Umbilical cord (tissue), 1 donor: ENCODE measurements at regions not wholly inside any gene's neighbourhood (a gene's known extent, or its start where the extent isn't known, plus 50 kb on each side); places are given as distances from the start of the nearest gene placed in this dataset.
A peak's percentile ranks its signal among the peaks of the same experiment; 100 is the strongest.
"Not testable (repeated sequence)": the region's sequence is repeated elsewhere in the genome, so short reads cannot be mapped to it uniquely, and the experiment has no call there.

Experiments used
- DNase-seq: peaks from one replicate; pipeline ENCODE4 v3.0.0-alpha.2; 2015; ENCODE audit warnings: low spot score

DNA sequence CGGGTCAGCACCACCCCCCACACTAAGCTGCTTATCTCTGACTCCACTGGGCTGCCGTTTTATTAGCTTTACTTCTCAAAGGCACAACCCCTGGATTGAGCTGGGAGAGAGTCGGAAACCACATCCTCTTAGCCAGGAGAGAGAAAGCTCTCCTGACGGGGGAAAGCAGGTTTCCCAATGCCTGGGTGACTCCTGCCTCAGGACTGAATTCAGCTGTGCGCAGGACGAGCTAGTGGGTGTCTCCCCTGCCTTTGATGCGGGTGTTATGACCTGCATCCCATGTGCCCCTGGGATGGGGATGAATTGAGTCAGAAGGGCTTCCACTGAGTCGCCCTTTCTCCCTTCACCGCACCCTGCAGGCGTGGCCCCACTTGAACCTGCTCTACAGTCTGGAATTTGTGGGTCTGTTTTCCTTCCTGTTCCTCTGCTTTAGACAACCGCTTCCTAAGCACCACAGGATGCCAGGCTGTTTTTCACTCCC lies 819.2 kb upstream of the EEF2KMT start:
- DNase-seq: no peak

DNA sequence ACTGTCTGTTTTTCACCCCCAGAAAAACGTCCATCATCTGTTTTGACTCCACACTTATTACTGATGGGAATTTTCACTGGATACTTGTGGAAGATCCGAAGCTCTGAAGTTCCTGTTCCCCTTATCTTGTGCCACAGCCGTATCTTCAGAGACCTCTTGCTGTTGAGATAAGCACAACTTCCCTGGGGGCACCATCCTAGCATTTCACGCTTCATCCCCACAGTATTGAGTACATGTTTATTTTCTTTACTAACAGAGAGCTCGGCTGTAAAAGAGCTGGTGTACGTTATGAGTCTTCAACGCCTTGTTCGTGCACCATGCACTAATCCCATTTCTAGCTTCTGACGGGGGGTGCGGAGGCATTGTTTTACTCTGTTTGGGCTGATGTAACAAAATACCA lies 813.6 kb upstream of the EEF2KMT start:
- no peak for DNase-seq

DNA sequence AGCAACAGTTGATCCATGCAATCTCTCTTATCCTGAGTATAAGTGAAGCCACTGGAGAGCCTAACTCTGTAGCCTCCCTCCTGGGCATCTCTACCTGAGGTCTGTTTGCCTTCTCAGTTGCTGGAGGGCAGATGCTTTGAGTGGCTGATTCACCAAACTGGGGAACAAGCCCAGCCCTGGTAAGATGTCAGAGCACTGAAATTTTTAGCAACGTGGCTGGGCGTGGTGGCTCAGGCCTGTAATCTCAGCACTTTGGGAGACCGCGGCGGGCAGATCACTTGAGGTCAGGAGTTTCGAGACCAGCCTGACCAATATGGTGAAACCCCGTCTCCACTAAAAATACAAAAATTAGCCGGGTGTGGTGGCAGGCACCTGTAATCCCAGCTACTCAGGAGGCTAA lies 812.0 kb upstream of the EEF2KMT start:
- DNase-seq: not testable (repeated sequence)

DNA sequence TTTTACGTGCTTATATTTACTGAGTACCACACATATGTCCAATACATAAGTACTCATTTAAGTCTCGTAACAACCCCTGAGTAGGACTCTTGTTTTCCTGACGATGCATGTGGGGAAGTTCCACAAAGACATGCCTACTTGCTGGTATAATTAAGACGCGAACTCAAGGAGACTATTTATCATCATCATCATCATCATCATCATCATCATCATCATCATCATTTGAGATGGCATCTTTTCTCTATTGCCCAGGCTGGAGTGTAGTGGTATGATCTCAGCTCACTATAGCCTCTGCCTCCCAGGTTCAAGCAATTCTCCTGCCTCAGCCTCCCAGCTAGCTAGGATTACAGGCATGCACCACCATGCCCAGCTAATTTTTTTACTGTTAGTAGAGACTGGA lies 809.9 kb upstream of the EEF2KMT start:
- no peak for DNase-seq

DNA sequence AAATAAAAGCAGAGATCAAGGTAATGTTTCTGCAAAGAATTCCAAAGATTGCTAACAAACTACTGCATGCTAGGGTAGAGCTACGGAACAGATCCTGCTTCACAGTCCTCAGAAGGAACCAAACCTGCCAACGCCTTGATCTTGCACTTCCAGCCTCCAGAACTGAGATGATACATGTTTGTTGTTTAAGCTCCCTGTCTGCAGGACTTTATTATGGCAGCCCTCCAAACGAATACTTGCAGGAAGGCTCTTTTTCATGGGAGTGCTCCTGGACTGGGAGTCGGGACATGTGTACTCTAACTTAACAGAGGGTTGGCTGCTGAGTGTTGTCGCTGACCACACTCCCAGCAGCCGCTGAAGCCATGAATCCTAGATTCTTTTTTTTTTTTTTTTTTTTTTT lies 808.8 kb upstream of the EEF2KMT start:
- no peak for DNase-seq

DNA sequence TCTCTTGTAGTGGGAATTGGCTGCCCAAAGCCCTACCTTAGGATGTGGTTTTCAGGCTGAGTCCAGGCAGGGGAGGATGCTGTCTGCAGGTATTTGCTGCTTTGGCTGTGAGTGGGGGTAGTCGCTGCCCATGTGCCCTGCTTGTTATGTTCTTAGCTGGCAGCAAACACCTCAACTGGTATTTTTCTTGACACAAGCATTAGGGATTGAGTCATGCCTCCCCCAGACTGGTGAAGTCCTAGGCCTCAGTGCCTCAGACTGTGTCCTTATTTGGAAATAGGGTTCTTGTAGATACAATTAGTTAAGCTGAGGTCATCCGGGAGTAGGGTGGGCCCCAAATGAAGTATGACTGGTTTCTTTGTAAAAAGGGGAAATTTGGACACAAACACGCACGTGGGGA lies 808.3 kb upstream of the EEF2KMT start:
- DNase-seq: no peak

DNA sequence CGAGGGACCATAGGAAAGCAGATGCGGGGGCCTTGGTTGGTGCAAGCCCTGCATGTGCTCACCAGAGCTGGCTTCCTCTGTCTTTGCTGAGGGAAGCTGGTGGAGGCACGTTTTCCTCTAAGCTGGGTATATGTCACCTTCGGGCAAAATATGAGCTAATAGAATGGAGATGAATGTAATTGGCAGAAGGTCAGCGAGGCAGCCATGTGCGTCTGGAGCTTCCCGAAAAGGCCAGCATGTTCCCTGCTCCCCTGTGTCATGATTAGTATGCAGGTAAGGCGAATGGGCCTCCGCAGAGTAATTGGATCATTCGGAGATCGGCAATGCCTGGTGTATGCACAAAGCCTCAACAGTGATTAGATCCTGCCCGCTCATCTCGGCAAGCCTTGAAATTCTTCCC lies 806.2 kb upstream of the EEF2KMT start:
- no peak for DNase-seq

DNA sequence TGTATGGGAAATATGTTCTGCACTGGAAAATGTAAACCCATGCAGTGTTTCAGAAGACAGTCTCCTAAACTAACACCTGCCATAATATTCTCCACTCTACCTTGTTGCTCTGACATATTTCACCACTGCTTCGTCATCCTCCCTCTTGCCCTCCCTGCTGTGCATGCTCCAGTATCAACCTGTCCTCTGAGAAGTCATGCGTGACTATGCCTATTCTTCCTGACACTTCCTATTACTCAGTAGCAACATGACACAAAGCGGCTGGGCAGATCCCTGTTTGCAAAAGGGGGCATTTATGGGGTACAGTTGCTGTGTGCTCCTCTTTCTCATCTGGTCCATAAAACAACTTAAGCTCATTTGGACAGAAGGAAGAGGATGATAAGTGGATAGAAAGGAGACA lies 805.6 kb upstream of the EEF2KMT start:
- DNase-seq: no peak

DNA sequence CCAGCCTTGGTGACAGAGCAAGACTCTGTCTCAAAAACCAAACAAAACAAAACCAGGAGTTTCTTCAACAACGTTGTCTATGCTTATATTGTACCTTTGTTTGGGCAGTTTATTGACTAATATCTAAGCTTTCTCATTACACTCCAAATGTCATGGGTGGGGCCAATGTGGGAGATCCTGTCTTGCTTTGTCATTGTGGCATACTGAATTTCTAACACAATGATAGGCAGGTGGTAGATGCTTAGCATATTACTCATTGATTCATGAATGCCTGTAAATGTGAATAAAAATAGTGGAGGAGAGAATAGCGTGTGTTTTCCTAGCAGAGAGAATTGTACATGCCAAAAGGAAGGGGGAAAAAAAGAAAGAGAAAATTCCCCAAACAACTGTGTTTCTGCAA lies 802.5 kb upstream of the EEF2KMT start:
- DNase-seq: no peak

DNA sequence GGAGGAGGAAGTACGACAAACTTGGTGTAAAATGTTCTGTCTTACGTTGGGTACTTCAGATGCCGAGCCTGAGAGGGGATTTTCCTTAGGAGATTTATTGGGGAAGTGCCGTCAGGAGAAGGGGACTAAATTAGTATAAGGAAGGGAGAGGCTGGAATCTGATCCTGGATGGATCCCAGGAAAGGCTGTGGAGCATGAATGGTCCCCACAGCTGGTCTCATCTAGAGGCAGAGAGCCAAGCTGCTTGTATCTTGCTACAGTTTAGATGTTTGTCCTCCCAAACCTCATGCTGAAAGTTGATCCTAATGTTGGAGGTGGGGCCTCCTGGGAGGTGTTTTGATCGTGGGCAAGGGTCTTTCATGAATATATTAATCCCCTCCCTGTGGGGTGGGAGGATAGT lies 798.4 kb upstream of the EEF2KMT start:
- peak; percentile 7 for DNase-seq

DNA sequence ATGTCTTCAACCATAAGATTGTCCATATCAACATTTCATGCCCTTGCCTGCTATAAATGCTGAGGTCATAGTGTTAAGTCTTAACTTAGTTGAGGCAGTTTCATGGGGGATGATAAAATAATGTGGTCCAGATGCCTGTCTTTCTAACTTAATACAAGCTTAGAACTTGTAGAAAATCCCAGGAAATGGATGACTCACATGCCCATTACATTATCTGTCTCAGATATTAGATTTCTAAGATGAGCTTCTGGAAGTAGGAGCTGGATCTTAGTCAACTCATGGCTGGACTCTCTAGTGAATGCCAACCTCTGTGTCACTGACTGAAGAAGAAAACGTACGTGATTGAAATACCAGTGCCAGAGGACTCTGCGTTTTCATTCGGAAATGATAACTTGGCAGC lies 797.5 kb upstream of the EEF2KMT start:
- DNase-seq: peak; percentile 86

DNA sequence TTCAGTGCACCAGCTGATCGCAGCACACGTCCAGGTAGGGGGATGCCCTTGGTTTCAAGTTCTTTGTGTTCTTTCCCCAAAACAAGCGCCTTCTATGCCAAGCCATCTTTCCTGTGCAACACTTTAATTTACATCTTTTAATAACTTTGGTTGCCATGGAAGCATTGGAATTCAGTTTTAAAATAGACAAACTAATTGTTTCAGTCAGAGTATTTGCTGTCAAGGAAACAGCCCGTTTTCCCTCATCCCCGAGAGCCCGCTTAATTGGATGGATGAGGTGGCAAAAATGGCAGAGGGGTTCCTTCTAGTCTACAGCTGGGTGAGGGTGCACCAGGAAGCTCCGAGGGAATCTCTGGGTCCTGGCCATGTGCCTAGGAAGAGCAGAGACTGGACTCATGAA lies 793.7 kb upstream of the EEF2KMT start:
- no peak for DNase-seq

DNA sequence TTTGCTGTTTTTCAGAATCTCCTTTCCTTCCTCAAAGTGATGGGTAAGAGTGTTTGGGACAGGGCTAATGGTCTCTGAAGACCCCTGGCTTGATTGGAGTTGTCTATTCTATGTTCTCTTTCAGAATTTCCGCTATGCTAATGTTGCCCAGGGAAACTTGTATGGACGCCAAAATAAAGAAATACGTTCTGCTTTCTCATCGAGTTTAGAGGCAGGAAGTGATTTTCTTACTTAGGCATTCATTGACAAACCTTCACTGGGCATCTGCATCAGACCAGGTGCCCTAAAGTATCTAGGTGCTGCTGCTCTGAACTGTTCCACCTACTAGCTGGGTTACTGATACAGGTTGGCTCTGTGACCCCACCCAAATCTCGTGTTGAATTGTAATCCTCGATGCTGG lies 787.9 kb upstream of the EEF2KMT start:
- DNase-seq: no peak

DNA sequence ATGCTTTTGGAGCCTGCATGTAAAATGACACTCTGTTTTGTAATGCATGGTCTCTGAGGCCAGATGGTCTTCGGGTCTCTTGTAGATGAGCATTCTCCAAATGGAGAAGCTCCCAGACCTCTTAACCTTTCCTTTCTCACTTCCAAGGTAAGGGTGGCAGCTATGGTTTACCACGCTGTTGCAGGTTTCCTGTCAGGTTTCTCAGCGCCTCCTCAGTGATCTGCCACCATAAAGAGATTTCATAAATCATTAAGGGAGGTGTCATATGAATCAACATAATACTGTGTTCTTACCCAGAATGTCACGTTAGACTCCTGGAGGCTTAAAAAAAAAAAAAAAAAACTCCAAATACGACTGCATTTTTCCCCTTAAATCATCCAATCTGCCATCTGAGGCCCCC lies 787.4 kb upstream of the EEF2KMT start:
- DNase-seq: no peak

DNA sequence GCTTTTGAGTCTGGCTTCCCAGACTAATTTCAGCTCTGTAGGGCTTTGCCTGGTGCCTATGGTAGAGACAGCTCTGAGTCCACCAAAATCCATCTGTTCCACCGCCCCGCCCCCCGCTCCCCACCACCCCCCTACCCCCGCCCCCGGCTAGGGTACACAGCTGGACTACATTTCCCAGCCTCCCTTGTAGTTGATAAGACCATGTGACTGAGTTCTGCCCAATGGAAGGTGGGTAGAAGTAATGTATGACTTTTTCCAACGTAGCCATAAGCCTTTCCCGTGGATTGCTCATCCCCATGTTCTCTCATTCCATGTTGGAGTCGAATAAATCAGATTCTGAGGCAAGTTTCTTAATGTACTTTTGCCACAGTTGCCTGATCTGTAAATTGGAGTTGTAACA lies 786.7 kb upstream of the EEF2KMT start:
- no peak for DNase-seq

DNA sequence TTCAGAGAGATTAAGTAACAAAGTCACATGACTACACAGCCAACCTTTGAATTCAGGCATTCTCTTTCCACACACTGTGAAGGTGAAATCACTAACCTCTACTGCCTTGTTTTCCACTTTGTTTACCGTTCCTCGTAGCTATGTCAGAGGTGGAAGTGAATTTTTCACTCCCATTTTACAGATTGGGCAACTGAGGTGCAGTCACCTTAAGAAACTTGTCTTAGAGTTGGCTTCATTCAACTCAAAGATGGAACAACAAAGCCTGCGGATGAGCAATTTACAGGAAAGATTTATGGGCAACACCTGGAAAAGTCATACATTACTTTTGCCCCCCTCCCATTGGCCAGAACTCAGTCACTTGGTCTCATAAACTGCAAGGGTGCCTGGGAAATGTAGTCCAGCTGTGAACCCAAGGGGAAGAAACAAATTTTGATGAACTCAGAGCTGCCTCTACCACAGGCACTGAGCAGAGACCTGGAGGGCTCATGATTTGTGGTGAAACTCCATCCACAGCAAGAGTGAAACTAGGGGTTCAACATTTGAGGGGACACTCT lies 784.6 kb upstream of the EEF2KMT start:
- no peak for DNase-seq

DNA sequence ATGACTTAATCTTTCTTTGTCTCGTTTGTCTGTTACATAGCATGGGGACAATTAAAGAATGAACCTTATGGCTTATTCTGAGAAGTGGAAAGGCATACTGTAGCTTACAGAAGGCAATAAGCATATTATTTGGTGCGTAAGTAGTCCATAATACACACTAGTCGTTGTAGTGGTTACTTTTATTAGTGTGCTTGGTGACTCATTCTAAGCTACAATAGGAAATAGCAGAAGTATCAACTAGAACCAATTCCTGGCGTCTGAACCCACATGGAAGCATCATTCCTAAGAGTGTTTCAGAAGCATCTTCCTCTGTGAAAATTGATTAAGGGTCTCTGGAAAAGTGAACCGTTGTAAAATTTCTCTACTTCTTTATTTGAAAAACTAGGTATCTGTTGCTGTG lies 777.8 kb upstream of the EEF2KMT start:
- DNase-seq: no peak

DNA sequence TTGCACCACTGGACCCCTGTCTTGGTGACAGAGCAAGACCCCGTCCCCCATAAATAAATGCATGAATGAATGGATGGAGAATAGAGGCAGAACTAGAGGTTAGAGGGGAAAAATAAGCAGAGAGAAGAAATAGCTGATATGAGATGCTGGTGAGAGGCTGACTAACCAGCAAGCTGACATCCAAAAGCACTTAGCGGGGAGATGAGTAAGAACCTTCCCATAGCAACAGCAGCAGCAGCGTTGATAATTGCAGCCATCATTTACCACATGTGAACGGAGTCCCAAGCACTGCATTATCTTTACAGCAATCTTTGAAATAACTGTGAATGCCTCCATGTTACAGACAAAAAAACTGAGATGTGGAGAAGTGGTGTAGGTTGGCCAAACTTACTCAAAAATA lies 777.3 kb upstream of the EEF2KMT start:
- DNase-seq: no peak

DNA sequence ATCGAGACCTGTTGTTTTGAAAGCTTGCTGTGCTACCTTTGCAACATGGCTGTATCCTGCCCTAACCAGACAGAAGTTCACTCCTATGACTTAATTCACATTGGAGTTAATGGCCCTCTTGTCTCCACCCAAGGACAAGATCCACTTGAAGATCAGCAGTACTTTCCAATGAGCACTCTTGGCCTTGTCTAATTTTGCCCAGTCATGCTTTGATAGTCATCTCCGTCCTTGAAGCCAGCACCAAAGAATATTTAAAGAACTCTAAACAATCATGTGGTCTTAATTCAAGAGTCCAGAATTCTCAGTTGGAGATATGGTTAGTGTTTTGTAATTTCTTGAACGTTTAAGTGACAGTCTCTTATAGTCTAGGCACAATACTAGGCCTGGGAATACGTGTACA lies 775.6 kb upstream of the EEF2KMT start:
- DNase-seq: no peak

DNA sequence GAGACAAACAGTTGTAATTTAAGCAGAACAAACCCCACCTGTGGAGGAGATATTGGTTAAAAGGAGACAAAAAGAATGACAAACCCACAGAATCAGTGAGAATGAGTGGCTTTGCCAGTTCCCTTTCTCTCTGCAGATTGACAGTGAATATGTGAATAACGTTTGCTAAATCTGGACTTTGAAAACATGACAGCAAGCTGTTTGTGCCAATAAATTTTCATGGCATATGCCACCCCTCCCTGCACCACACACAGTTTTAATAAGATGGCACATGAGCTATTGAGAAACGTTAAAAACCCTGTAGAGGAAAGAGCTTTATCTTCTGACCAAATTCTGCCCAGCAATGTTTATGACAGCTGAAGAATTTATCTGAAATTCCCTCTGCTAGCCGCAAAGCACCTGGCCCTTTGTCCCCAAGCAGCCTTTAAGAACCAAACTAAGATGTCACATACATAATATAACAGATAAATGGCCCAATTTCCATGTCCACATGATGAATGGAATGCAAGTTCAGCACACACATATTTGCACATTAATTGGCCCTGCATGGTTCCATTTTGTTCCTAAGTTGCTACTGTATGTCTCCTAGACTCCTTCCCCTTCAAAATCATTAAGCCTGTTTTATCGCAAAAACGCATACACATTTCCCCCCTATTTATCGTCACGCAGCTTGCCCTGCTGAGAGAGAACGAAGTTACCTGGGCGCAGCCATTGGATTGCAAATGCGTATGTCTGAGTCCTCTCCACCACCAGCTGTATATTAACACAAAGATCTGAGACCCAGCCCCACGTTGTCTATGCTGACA lies 773.5 kb upstream of the EEF2KMT start:
- no peak for DNase-seq

DNA sequence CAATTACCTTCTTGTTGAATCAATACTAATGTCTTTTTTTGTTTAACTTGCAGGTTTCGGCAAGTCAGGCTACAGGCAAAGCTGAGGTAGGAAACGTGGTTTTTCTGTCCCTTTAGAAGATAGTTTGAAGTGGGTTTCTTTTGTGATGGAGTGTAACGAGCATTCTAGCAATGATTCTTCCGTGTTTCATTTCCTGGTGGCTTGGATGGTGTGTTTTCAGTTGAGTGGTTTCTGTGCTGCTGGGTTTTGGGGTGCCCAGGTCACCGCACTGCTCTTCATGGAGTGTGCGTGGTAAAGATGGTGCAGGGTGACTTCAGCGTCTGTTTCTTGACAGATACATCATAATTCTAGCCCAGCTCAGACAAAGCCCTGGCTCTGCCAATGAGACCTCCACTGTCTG lies 769.7 kb upstream of the EEF2KMT start:
- DNase-seq: no peak

DNA sequence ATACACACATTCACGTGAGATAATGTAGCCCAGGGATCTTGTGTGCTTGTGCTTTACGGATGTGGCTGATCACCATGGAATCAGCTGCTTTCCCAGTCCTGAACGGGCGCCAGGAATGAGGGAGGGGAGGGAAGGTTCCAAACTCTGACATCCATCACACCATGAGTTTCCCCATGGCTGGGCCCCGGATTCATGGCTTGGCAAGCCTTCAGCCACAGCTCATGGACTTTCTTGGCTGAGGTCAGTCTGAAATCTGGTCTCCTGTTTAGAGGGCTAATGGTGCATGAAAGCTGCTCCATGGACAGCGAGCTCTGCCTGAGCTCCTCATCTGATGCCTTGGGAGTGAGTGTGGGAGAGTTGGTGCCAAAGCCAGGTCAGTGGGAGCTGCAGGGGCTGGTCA lies 767.6 kb upstream of the EEF2KMT start:
- peak; percentile 15 for DNase-seq

DNA sequence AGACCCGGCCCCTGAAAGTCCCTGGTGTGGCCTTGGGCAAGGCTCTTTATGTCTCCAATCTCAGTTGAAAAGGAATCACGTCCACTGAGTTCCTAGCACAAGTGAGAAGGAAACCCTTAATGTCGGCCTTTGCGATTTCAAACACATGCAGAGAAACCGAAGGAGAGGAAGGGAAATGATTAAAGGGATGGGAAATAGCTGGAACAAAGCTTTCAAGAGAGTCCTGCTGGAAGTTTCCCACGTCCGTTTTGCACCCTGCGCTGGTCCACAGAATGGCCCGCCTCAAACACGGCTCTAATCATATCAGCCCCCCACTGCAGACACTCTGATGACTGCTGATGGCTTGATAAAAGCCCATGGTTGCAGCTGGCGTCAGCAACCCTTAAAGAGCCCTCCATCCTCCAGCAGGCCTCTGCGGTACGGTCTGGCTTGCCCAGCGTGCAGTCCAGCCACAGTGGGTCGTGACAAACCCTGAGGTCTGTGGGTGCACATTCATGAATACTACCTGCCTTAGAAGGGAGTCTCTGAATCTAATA lies 765.5 kb upstream of the EEF2KMT start:
- DNase-seq: no peak
